ENCODE measurements at regions not wholly inside any gene's neighbourhood (a gene's known extent, or its start where the extent isn't known, plus 50 kb on each side); places are given as distances from the start of the nearest gene placed in this dataset.

- intact Hi-C loops (cut with DNase I), result no loop called here
- peak; percentile 75 for DNase-seq (ENCODE audit: low spot score)
Observed at GRCh38 chr11:134529212-134530096, 117.4 kb upstream of the B3GAT1 start.

- intact Hi-C loops (cut with DNase I), result no loop called here
- no peak for DNase-seq (ENCODE audit: low spot score)
Observed at GRCh38 chr11:134528453-134528852, 116.4 kb upstream of the B3GAT1 start.

GRCh38 chr11:134527382-134528243 lies 115.6 kb upstream of the B3GAT1 start:
- intact Hi-C loops (cut with DNase I), result no loop called here
- peak; percentile 38 for DNase-seq (ENCODE audit: low spot score)

- DNase-seq (ENCODE audit: low spot score), result peak; percentile 47
- intact Hi-C loops (cut with DNase I), result no loop called here
Observed at GRCh38 chr11:134524896-134525845, 113.1 kb upstream of the B3GAT1 start.

- DNase-seq (ENCODE audit: low spot score), result peak; percentile 12
- intact Hi-C loops (cut with DNase I), result no loop called here
Observed at GRCh38 chr11:134524201-134524600, 112.2 kb upstream of the B3GAT1 start.

- intact Hi-C loops (cut with DNase I), result no loop called here
- no peak for DNase-seq (ENCODE audit: low spot score)
Observed at GRCh38 chr11:134522782-134523570, 110.9 kb upstream of the B3GAT1 start.

GRCh38 chr11:134521452-134522289 lies 109.6 kb upstream of the B3GAT1 start:
- intact Hi-C loops (cut with DNase I), result no loop called here
- DNase-seq (ENCODE audit: low spot score), result no peak

GRCh38 chr11:134521001-134521400 lies 109.0 kb upstream of the B3GAT1 start:
- intact Hi-C loops (cut with DNase I), result no loop called here
- no peak for DNase-seq (ENCODE audit: low spot score)

GRCh38 chr11:134519788-134520187 lies 107.7 kb upstream of the B3GAT1 start:
- intact Hi-C loops (cut with DNase I), result no loop called here
- DNase-seq (ENCODE audit: low spot score), result no peak

- intact Hi-C loops (cut with DNase I), result no loop called here
Observed at GRCh38 chr11:134519390-134519750, 107.3 kb upstream of the B3GAT1 start.

GRCh38 chr11:134518616-134519389 lies 106.8 kb upstream of the B3GAT1 start:
- DNase-seq (ENCODE audit: low spot score), result peak; percentile 43
- intact Hi-C loops (cut with DNase I), result no loop called here

More at GRCh38 chr11:134519390-134519750, 107.3 kb upstream of the B3GAT1 start:
- peak; percentile 15 for DNase-seq (ENCODE audit: low spot score)

- DNase-seq (ENCODE audit: low spot score), result peak; percentile 50
- intact Hi-C loops (cut with DNase I), result no loop called here
Observed at GRCh38 chr11:134517621-134518293, 105.7 kb upstream of the B3GAT1 start.

- intact Hi-C loops (cut with DNase I), result no loop called here
- DNase-seq (ENCODE audit: low spot score), result no peak
Observed at GRCh38 chr11:134517115-134517514, 105.1 kb upstream of the B3GAT1 start.

- intact Hi-C loops (cut with DNase I), result no loop called here
Observed at GRCh38 chr11:134516529-134516928, 104.5 kb upstream of the B3GAT1 start.

GRCh38 chr11:134515081-134515960 lies 103.3 kb upstream of the B3GAT1 start:
- intact Hi-C loops (cut with DNase I), result no loop called here
- peak; percentile 61 for DNase-seq (ENCODE audit: low spot score)

More at GRCh38 chr11:134516529-134516928, 104.5 kb upstream of the B3GAT1 start:
- peak; percentile 56 for DNase-seq (ENCODE audit: low spot score)

All from cardiac septum (tissue), 1 donor.